ENCODE measurements at regions not wholly inside any gene's neighbourhood (a gene's known extent, or its start where the extent isn't known, plus 50 kb on each side); places are given as distances from the start of the nearest gene placed in this dataset.

DNA sequence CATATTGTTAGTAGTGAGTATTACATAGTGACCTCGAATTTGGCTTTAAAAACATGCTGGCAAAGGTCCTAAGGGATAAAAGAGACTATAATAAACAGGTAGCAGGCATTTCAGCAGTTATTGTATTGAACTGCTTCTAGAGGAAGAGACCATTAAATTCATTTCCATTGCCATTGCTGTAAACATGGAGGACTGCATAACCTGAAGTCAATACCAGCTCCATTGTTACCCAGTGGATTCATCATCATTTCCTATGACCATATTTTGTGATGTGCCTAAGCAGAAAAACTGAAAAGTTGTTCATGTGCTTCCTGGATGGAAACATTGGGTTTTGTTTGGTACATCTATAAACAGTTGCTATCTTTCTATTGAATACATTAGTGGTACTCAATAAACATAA lies 482.5 kb upstream of the UBE2E2 start:
- no peak for TF ChIP-seq CTCF (IDR thresholded peaks at IDR 0.05; ENCODE audit: extremely low read depth in 1 of 2, insufficient read depth in 1 of 2, low read depth in 1 of 2, low read length in 2 of 2)
- TF ChIP-seq POLR2A (IDR thresholded peaks at IDR 0.05; ENCODE audit: low read depth, low read length): no peak
- no peak for TF ChIP-seq EZH2 (IDR thresholded peaks at IDR 0.05; ENCODE audit: borderline replicate concordance, low read depth, low read length, severe bottlenecking)
- no peak for TF ChIP-seq MAX (IDR thresholded peaks at IDR 0.05; ENCODE audit: insufficient read depth, insufficient read length)
- TF ChIP-seq MYC (IDR thresholded peaks at IDR 0.05; ENCODE audit: low read depth, low read length): no peak

All from endothelial cell of umbilical vein (primary cell).